PC-3 (cell line): ENCODE measurements at regions not wholly inside any gene's neighbourhood (a gene's known extent, or its start where the extent isn't known, plus 50 kb on each side); places are given as distances from the start of the nearest gene placed in this dataset.

ENCODE experiments used
- ATAC-seq: fragments of 200-7000 bp; cut with Tn5 transposase; 2 replicates; pipeline ENCODE4 v1.9.1; 2020; ENCODE audit warnings: mild to moderate bottlenecking, moderate library complexity
- BruUV-seq: library from RNA; stranded (reverse); fragments of 400-500 nt; replicated peaks from 2 replicates; lab custom pipeline; 2021; lab: Mats Ljungman, UMichigan
- CTCF ChIA-PET: fragments of 300-600 bp; sonication (Branson Sonifier 250); formaldehyde crosslinking; loops from one replicate; lab custom pipeline; 2022; ENCODE audit warnings: antibody characterized with exemption; lab: Charles Lee
- POLR2A ChIA-PET: fragments of 300-600 bp; sonication (Branson Sonifier 250); formaldehyde crosslinking; loops from one replicate; lab custom pipeline; 2022; ENCODE audit warnings: antibody characterized with exemption; ENCODE audit not compliant: unreplicated experiment; lab: Charles Lee
- DNase-seq: peaks from one replicate; pipeline ENCODE4 v3.0.0-alpha.2; 2015
- H2AFZ ChIP-seq: fragments of 300-600 bp; sonication (generic); 2 replicates; pipeline ENCODE4 v1.6.0; 2016; ENCODE audit warnings: antibody characterized with exemption, low read length
- H3F3A ChIP-seq: fragments of 300-600 bp; sonication (generic); one replicate; pipeline ENCODE4 v1.6.0; 2017; ENCODE audit warnings: antibody characterized with exemption, low read length, control low read depth, mild to moderate bottlenecking; ENCODE audit not compliant: unreplicated experiment
- H3K27ac ChIP-seq: fragments of 300-600 bp; sonication (generic); 2 replicates; pipeline ENCODE4 v1.5.1; 2016; ENCODE audit warnings: mild to moderate bottlenecking, low read length
- H3K27me3 ChIP-seq: fragments of 300-600 bp; sonication (generic); 2 replicates; pipeline ENCODE4 v1.6.1; 2016; ENCODE audit warnings: low read length, mixed read lengths
- H3K36me3 ChIP-seq: fragments of 300-600 bp; sonication (generic); 2 replicates; pipeline ENCODE4 v1.6.1; 2016; ENCODE audit warnings: low read depth, mixed run types, low read length, mixed read lengths
- H3K4me1 ChIP-seq: fragments of 300-600 bp; sonication (generic); 2 replicates; pipeline ENCODE4 v1.5.1; 2016; ENCODE audit warnings: low read length; ENCODE audit not compliant: insufficient read depth
- H3K4me2 ChIP-seq: fragments of 300-600 bp; sonication (generic); 2 replicates; pipeline ENCODE4 v1.6.0; 2016; ENCODE audit warnings: low read length
- H3K4me3 ChIP-seq: fragments of 300-600 bp; sonication (generic); 2 replicates; pipeline ENCODE4 v1.5.1; 2016; ENCODE audit warnings: mild to moderate bottlenecking, low read length, mixed read lengths
- H3K79me2 ChIP-seq: fragments of 300-600 bp; sonication (generic); 2 replicates; pipeline ENCODE4 v1.6.1; 2017; ENCODE audit warnings: low read length, mixed read lengths
- H3K9ac ChIP-seq: fragments of 300-600 bp; sonication (generic); 2 replicates; pipeline ENCODE4 v1.6.0; 2016; ENCODE audit warnings: mild to moderate bottlenecking, low read length
- H3K9me2 ChIP-seq: fragments of 300-600 bp; sonication (generic); replicated peaks from 2 replicates; pipeline ENCODE4 v1.6.1; 2016; ENCODE audit warnings: mixed run types, low read length, mixed read lengths
- H3K9me3 ChIP-seq: fragments of 300-600 bp; sonication (generic); 2 replicates; pipeline ENCODE4 v1.6.1; 2016; ENCODE audit warnings: low read length, mixed read lengths
- H4K20me1 ChIP-seq: fragments of 300-600 bp; sonication (generic); 2 replicates; pipeline ENCODE4 v1.6.1; 2016; ENCODE audit warnings: low read length, mixed read lengths
- CTCF ChIP-seq: fragments of 300-600 bp; sonication (generic); conservative IDR thresholded peaks from 2 replicates; pipeline ENCODE4 v1.5.1; 2017; ENCODE audit warnings: antibody characterized with exemption, low read depth, mild to moderate bottlenecking, low read length
- EZH2 ChIP-seq: fragments of 300-600 bp; sonication (generic); IDR thresholded peaks from one replicate; pipeline ENCODE4 v1.6.1; 2017; ENCODE audit warnings: antibody characterized with exemption, mild to moderate bottlenecking, low read length; ENCODE audit not compliant: unreplicated experiment
- EZH2phosphoT487 ChIP-seq: fragments of 300-600 bp; sonication (generic); IDR thresholded peaks from 2 replicates; pipeline ENCODE4 v1.6.1; 2018; ENCODE audit warnings: mild to moderate bottlenecking, antibody characterized with exemption, low read length, borderline replicate concordance
- intact Hi-C: fragments of 100-400 bp; cut with micrococcal nuclease; formaldehyde crosslinking; loops from 2 replicates; pipeline ENCODE4 v1.9.0; 2023

GRCh38 chr16:85303354-85303883, 191.1 kb upstream of the CIBAR2 start:
- no peaks in the 10 kb centered on the region for H4K20me1 ChIP-seq
- H2AFZ ChIP-seq = no peak overlapping the region
- ChIA-PET CTCF (no interaction called here), POLR2A (no interaction called here)
- BruUV-seq = no TSS peak
- no peak overlapping the region for H3K9ac ChIP-seq
- DNase-seq = no peak
- no peak overlapping the region for H3K4me2 ChIP-seq
- H3K9me2 ChIP-seq = no peaks in the 10 kb centered on the region
- no peaks in the 10 kb centered on the region for H3K9me3 ChIP-seq
- H3K4me1 ChIP-seq = no peaks in the 10 kb centered on the region
- no peaks in the 10 kb centered on the region for H3K27me3 ChIP-seq
- intact Hi-C loops = no loop called here
- no peaks in the 10 kb centered on the region for H3F3A ChIP-seq
- no peak overlapping the region for H3K4me3 ChIP-seq
- H3K27ac ChIP-seq = no peak overlapping the region
- TF ChIP-seq EZH2 (no peak), CTCF (peak; percentile 68), EZH2phosphoT487 (no peak)
- H3K36me3 ChIP-seq = no peaks in the 10 kb centered on the region
- H3K79me2 ChIP-seq = no peaks in the 10 kb centered on the region
- no peak for ATAC-seq

- intact Hi-C loops = no loop called here
- no peaks in the 10 kb centered on the region for H3K4me1 ChIP-seq
- CTCF ChIA-PET = no interaction called here
- H3K4me2 ChIP-seq = no peak overlapping the region
- no TSS peak for BruUV-seq
- no peak for ATAC-seq
- DNase-seq = no peak
- no peaks in the 10 kb centered on the region for H3K36me3 ChIP-seq
- POLR2A ChIA-PET = no interaction called here
- no peaks in the 10 kb centered on the region for H3K27me3 ChIP-seq
- no peaks in the 10 kb centered on the region for H3K9me3 ChIP-seq
- no peak overlapping the region for H3K4me3 ChIP-seq
- no peaks in the 10 kb centered on the region for H3K9me2 ChIP-seq
- no peaks in the 10 kb centered on the region for H3F3A ChIP-seq
- H4K20me1 ChIP-seq = no peaks in the 10 kb centered on the region
- TF ChIP-seq CTCF (no peak), EZH2 (no peak), EZH2phosphoT487 (no peak)
- no peaks in the 10 kb centered on the region for H3K79me2 ChIP-seq
- H3K27ac ChIP-seq = no peak overlapping the region
- H2AFZ ChIP-seq = no peak overlapping the region
- no peak overlapping the region for H3K9ac ChIP-seq
Measured at GRCh38 chr16:85304337-85304736, 192.1 kb upstream of the CIBAR2 start.

- DNase-seq (peak; percentile 41), ATAC-seq (peak; percentile 51)
- no peaks in the 10 kb centered on the region for H3K9me2 ChIP-seq
- no peaks in the 10 kb centered on the region for H4K20me1 ChIP-seq
- no peak overlapping the region for H3K4me3 ChIP-seq
- H3K4me2 ChIP-seq = no peak overlapping the region
- H3K27ac ChIP-seq = no peak overlapping the region
- no peak for TF ChIP-seq EZH2phosphoT487
- TF ChIP-seq CTCF = no peak
- no peak for TF ChIP-seq EZH2
- H3K9ac ChIP-seq = no peak overlapping the region
- no peaks in the 10 kb centered on the region for H3K9me3 ChIP-seq
- no TSS peak for BruUV-seq
- no peaks in the 10 kb centered on the region for H3K27me3 ChIP-seq
- no peaks in the 10 kb centered on the region for H3F3A ChIP-seq
- CTCF ChIA-PET = no interaction called here
- H3K4me1 ChIP-seq = no peaks in the 10 kb centered on the region
- no peak overlapping the region for H2AFZ ChIP-seq
- H3K79me2 ChIP-seq = no peaks in the 10 kb centered on the region
- POLR2A ChIA-PET = no interaction called here
- H3K36me3 ChIP-seq = no peaks in the 10 kb centered on the region
- intact Hi-C loops = no loop called here
Measured at GRCh38 chr16:85306071-85306792, 194.0 kb upstream of the CIBAR2 start.
